ENCODE measurements at regions not wholly inside any gene's neighbourhood (a gene's known extent, or its start where the extent isn't known, plus 50 kb on each side); places are given as distances from the start of the nearest gene placed in this dataset.

DNA sequence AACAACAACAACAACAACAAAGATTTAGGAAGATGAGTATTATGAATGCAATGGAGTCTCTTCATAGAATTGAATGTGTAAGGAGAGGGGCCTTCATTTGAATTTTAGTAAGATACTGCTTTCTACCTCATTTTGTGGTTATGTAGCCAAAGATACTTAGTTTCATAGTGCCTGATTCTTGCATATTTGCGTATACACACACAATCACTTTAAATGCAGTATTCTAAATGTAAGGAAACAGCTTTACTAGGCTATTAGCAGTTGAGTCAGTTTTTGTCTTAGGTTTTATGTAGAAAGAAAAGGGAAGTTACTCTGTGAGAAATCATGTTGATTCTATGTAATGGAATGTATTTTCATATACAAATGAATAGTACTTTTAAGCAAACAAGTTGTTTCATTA is 80.5 kb downstream of the HAUS1 start:
- peaks cover 83% of the 10 kb centered on the region for H3K79me2 ChIP-seq (ENCODE audit: control insufficient read depth, insufficient read depth, low read length)
- intact Hi-C loops (cut with micrococcal nuclease), result no loop called here
- H3K9ac ChIP-seq (ENCODE audit: insufficient read depth in 1 of 2, low read depth in 2 of 2, low read length in 2 of 2), result no peak overlapping the region

More for the DNA sequence above, 80.5 kb downstream of the HAUS1 start:
- WGBS (ENCODE audit: insufficient coverage, low coverage, missing lambda C conversion rate), result 73% methylated on average over 1 of the region's 1 CpG
- Histone ChIP-seq H2AFZ (ENCODE audit: low read depth, low read length) (no peak overlapping the region), H3K4me2 (ENCODE audit: insufficient read depth, low read length) (no peak overlapping the region), H3K4me1 (replicated peaks in 1 of 2; ENCODE audit: control insufficient read depth in 2 of 2, insufficient read depth in 2 of 2, low read length in 2 of 2) (no peaks in the 10 kb centered on the region; a peak in 2 of 5 replicates), H3K27ac (ENCODE audit: extremely low read depth, low read depth, low read length) (no peak overlapping the region), H4K20me1 (replicated peaks; ENCODE audit: control insufficient read depth, insufficient read depth, low read length) (0 out of 2 replicates have a peak, but pooled peaks cover 3% of the 10 kb centered on the region), H3K9me3 (replicated peaks; ENCODE audit: control insufficient read depth, insufficient read depth, low read depth, low read length) (no peaks in the 10 kb centered on the region), H3K4me3 (no peak overlapping the region), H3K36me3 (ENCODE audit: control insufficient read depth, insufficient read depth, low read length) (no peaks in the 10 kb centered on the region), H3K27me3 (ENCODE audit: control insufficient read depth in 2 of 2, insufficient read depth in 2 of 2, low read length in 2 of 2) (no peaks in the 10 kb centered on the region), H3K9me1 (ENCODE audit: control insufficient read depth, insufficient read depth, low read length) (no peaks in the 10 kb centered on the region)
- no peak for DNase-seq (ENCODE audit: extremely low read depth in 1 of 4, low spot score in 3 of 4)
- in situ Hi-C loops (cut with MboI), result no loop called here
- no peak for ATAC-seq
- no TSS peak for BruUV-seq (replicated peaks)
- ChIA-PET CTCF (ENCODE audit: low intra/inter-chr PET ratio) (no interaction called here), POLR2A (interaction anchor here (0.6 to 7.0 kb wide), 3 partner anchors 10 to 247 kb away, joined by 4 to 41 read pairs (median 4); a partner anchor contains a TSS)
- TF ChIP-seq HOMEZ (CRISPR knock-in tag; IDR thresholded peaks at IDR 0.05) (no peak), POLR2A (conservative IDR thresholded peaks at IDR 0.05) (no peak), SRSF9 (IDR thresholded peaks at IDR 0.05; ENCODE audit: borderline replicate concordance, low read depth, low read length) (no peak), ZNF324 (CRISPR knock-in tag; IDR thresholded peaks at IDR 0.05) (no peak), PTBP1 (IDR thresholded peaks at IDR 0.05; ENCODE audit: low read depth, low read length) (no peak), FOXM1 (IDR thresholded peaks at IDR 0.05; ENCODE audit: low read depth) (no peak), FOXM1 (CRISPR knock-in tag; IDR thresholded peaks at IDR 0.05; ENCODE audit: low read depth) (no peak), NR1H2 (CRISPR knock-in tag; IDR thresholded peaks at IDR 0.05) (no peak), ZNF77 (CRISPR knock-in tag; IDR thresholded peaks at IDR 0.05) (no peak), CTCFL (IDR thresholded peaks at IDR 0.05; ENCODE audit: borderline replicate concordance, insufficient read depth, low read depth, low read length, poor library complexity, severe bottlenecking) (no peak), U2AF2 (optimal IDR thresholded peaks at IDR 0.05; ENCODE audit: low read depth, low read length) (no peak), PREB (CRISPR knock-in tag; IDR thresholded peaks at IDR 0.05) (no peak), ZNF561 (CRISPR knock-in tag; conservative IDR thresholded peaks at IDR 0.05) (no peak), SMARCE1 (IDR thresholded peaks at IDR 0.05) (no peak), NCOA1 (IDR thresholded peaks at IDR 0.05; ENCODE audit: low read depth) (no peak), ZNF518B (CRISPR knock-in tag; IDR thresholded peaks at IDR 0.05) (no peak)
- no peak for FAIRE-seq
